ENCODE measurements at regions not wholly inside any gene's neighbourhood (a gene's known extent, or its start where the extent isn't known, plus 50 kb on each side); places are given as distances from the start of the nearest gene placed in this dataset.
"Not testable (repeated sequence)": the region's sequence is repeated elsewhere in the genome, so short reads cannot be mapped to it uniquely, and the experiment has no call there.

GRCh38 chr21:33998809-33999208 is 74.6 kb upstream of the MRPS6 start:
- ChIA-PET CTCF (no interaction called here), POLR2A (no interaction called here)
- DNase-seq (ENCODE audit: low read depth, low spot score) = no peak
- no peak overlapping the region for H3K4me3 ChIP-seq (ENCODE audit: low read depth, low read length)
- no peak for TF ChIP-seq CTCF (IDR thresholded peaks at IDR 0.05; ENCODE audit: insufficient read depth, low read length, missing control alignments)

GRCh38 chr21:33998402-33998801 is 75.0 kb upstream of the MRPS6 start:
- ChIA-PET POLR2A (no interaction called here), CTCF (no interaction called here)
- H3K4me3 ChIP-seq (ENCODE audit: low read depth, low read length) = no peak overlapping the region
- TF ChIP-seq CTCF (IDR thresholded peaks at IDR 0.05; ENCODE audit: insufficient read depth, low read length, missing control alignments) = no peak
- no peak for DNase-seq (ENCODE audit: low read depth, low spot score)

GRCh38 chr21:33997436-33997835 is 75.9 kb upstream of the MRPS6 start:
- CTCF ChIA-PET = no interaction called here
- no peak for TF ChIP-seq CTCF (IDR thresholded peaks at IDR 0.05; ENCODE audit: insufficient read depth, low read length, missing control alignments)
- no peak overlapping the region for H3K4me3 ChIP-seq (ENCODE audit: low read depth, low read length)
- no peak for DNase-seq (ENCODE audit: low read depth, low spot score)
- POLR2A ChIA-PET = no interaction called here

- POLR2A ChIA-PET = no interaction called here
- no peak overlapping the region for H3K4me3 ChIP-seq (ENCODE audit: low read depth, low read length)
- CTCF ChIA-PET = no interaction called here
- DNase-seq (ENCODE audit: low read depth, low spot score) = no peak
- TF ChIP-seq CTCF (IDR thresholded peaks at IDR 0.05; ENCODE audit: insufficient read depth, low read length, missing control alignments) = no peak
Measured at GRCh38 chr21:33994373-33994772, 78.8 kb upstream of the ATP5PO start.

GRCh38 chr21:33993286-33994231 is 78.0 kb upstream of the ATP5PO start:
- TF ChIP-seq CTCF (IDR thresholded peaks at IDR 0.05; ENCODE audit: insufficient read depth, low read length, missing control alignments) = no peak
- CTCF ChIA-PET = no interaction called here
- POLR2A ChIA-PET = no interaction called here
- H3K4me3 ChIP-seq (ENCODE audit: low read depth, low read length) = no peak overlapping the region
- DNase-seq (ENCODE audit: low read depth, low spot score) = no peak

GRCh38 chr21:33992412-33992811 is 76.8 kb upstream of the ATP5PO start:
- DNase-seq (ENCODE audit: low read depth, low spot score); POLR2A ChIA-PET; H3K4me3 ChIP-seq (ENCODE audit: low read depth, low read length): not testable (repeated sequence)
- CTCF ChIA-PET = interaction anchor here (0.6 to 1.4 kb wide), 2 partner anchors 8 to 601 kb away, joined by 3 to 4 read pairs; no protein-coding TSS in a partner anchor

GRCh38 chr21:33991133-33991532 is 75.5 kb upstream of the ATP5PO start:
- no peak overlapping the region for H3K4me3 ChIP-seq (ENCODE audit: low read depth, low read length)
- DNase-seq (ENCODE audit: low read depth, low spot score) = no peak
- POLR2A ChIA-PET = no interaction called here
- no peak for TF ChIP-seq CTCF (IDR thresholded peaks at IDR 0.05; ENCODE audit: insufficient read depth, low read length, missing control alignments)
- CTCF ChIA-PET = interaction anchor here (1.4 kb wide), 1 partner anchor 10 kb away, joined by 4 read pairs; no protein-coding TSS in a partner anchor

All from AG04449 (cell line).